ENCODE measurements at regions not wholly inside any gene's neighbourhood (a gene's known extent, or its start where the extent isn't known, plus 50 kb on each side); places are given as distances from the start of the nearest gene placed in this dataset.

DNA sequence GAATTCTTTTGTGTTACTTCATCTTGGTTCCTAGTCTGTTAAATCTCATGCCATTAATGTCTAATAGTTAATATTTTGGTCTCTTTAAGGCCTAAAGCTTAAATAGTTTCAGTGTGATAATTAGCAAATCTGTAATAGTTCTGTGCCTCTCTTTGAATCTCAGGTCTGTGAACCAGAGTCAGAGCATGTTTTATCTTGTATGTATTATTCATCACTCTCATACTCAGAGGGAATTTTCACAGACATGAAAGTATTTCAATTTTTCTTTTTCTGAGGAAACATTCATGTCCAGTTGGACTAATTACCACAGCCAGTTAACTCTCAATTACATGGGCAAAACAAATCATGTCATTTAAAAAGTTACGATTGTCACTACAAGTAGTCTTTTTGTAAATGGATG is 931.9 kb upstream of the SLC39A10 start:
- DNase-seq (ENCODE audit: low read depth), result no peak
- TF ChIP-seq, protein P1, sequence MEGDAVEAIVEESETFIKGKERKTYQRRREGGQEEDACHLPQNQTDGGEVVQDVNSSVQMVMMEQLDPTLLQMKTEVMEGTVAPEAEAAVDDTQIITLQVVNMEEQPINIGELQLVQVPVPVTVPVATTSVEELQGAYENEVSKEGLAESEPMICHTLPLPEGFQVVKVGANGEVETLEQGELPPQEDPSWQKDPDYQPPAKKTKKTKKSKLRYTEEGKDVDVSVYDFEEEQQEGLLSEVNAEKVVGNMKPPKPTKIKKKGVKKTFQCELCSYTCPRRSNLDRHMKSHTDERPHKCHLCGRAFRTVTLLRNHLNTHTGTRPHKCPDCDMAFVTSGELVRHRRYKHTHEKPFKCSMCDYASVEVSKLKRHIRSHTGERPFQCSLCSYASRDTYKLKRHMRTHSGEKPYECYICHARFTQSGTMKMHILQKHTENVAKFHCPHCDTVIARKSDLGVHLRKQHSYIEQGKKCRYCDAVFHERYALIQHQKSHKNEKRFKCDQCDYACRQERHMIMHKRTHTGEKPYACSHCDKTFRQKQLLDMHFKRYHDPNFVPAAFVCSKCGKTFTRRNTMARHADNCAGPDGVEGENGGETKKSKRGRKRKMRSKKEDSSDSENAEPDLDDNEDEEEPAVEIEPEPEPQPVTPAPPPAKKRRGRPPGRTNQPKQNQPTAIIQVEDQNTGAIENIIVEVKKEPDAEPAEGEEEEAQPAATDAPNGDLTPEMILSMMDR (conservative IDR thresholded peaks at IDR 0.05; ENCODE audit: low read length), result no peak
- H3K4me3 ChIP-seq (ENCODE audit: low read length), result no peak overlapping the region

DNA sequence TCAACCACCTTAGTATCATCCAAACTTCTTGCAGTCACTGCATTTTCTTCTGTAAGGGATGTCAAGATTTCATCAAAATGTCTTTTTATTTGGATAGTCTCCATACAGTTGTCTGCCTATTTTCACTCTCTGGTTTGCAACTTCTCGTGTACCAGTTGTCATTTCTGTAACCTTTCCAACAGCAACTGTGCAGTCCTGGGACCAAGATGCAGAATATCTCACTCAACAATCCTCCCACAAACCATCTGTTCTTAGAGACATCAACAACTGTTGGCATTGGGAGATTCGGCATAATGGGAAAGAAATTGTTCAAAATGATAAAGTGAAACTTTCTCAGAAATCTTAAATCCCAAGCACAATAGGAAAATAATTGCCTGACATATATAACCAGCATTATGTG is 933.6 kb upstream of the SLC39A10 start:
- TF ChIP-seq, protein P1 (conservative IDR thresholded peaks at IDR 0.05; ENCODE audit: low read length), result no peak
- H3K4me3 ChIP-seq (ENCODE audit: low read length), result no peak overlapping the region
- no peak for DNase-seq (ENCODE audit: low read depth)

DNA sequence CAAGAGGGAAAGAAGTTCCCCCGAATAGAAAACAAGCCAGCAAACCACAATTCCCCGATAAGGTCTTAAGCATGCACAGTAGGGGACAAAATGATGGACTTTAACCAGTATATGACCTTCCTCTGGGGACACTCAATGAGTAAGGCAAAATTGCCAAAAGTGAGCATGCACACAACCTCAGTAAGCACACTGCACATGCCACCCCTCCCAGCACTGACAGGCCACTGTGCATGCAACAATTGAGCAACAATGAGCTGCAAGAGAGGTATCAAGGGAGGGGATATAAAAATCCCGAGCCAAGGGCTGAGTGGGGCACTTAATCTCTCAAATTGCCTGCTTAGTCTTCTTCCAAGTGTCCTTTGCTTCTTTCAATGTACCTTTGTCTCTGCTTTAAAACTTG is 935.8 kb upstream of the SLC39A10 start:
- DNase-seq (ENCODE audit: low read depth), result no peak
- H3K4me3 ChIP-seq (ENCODE audit: low read length), result no peak overlapping the region
- TF ChIP-seq, protein P1 (conservative IDR thresholded peaks at IDR 0.05; ENCODE audit: low read length), result no peak

DNA sequence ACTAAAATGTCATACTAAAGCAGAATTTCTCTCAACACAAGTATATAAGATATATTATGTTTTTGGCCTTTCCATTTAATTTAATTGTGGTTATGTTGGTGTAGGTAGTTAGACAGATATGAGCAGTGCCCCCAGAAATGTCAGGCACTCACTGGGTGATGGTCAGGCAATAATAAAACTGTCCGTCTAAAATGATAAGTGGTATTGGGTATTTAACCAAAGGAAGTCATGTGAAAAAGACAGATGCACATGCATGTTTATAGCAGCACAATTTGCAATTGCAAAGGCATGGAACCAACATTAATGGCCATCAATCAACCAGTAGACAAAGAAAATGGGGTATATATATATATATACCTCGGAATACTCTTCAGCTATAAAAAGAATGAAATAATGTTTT is 936.6 kb upstream of the SLC39A10 start:
- DNase-seq (ENCODE audit: low read depth), result no peak
- H3K4me3 ChIP-seq (ENCODE audit: low read length), result no peak overlapping the region
- TF ChIP-seq, protein P1 (conservative IDR thresholded peaks at IDR 0.05; ENCODE audit: low read length), result no peak

DNA sequence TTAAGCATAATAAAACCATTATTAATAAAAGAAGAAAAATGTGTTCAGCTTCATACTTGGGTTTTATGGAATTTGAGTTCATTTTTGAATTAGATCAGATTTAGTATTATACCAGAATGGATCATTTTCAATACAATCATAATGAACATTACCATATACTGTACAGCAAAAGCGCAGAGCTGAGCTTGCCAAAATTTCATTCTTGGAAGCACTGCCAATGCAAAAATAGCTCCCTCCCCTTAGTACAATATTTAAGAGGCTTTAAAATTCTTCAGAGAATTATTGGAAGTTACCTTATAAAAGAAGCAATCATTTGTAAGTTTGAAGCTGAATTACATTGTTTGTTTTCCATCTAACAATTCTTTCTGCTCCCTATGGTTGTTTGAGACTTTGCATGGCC is 938.1 kb upstream of the SLC39A10 start:
- TF ChIP-seq, protein P1 (conservative IDR thresholded peaks at IDR 0.05; ENCODE audit: low read length), result no peak
- no peak for DNase-seq (ENCODE audit: low read depth)
- H3K4me3 ChIP-seq (ENCODE audit: low read length), result no peak overlapping the region

DNA sequence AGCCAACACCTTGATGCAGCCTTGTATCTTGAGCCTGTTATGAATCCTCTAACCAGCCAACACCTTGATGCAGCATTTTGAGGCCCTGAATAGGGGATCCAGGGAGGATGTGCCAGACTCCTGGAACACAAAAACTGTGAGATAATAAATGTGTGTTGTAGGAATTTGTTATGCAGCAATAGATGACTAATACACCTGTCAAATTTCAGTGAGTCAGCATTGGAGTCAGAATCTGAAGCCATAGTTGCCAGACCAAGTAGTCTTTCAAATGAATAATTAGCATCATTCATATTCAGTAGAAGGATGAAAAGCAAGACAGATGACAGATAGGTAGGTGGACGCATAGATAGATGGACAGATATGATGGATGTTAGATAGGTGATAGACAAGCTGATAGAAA is 942.5 kb upstream of the SLC39A10 start:
- H3K4me3 ChIP-seq (ENCODE audit: low read length), result no peak overlapping the region
- DNase-seq (ENCODE audit: low read depth), result no peak
- TF ChIP-seq, protein P1 (conservative IDR thresholded peaks at IDR 0.05; ENCODE audit: low read length), result no peak

DNA sequence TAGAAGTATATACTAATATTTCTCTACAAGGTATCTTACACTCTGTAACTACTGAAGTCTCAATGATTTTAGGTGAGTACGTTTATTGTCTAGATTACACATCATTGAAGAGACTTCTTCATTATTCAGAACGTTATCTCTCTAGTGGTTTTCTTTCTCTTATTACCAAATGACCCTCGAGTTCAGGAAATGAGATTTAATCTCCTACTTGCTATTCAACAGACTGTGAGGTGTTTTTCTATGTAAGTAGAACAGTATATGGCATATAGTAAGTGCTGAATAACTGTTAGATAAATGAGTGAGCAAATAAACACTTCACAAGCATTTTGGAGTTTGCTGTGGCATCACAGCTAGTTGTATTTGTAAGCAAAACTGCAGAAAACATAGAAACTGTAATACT is 947.2 kb upstream of the SLC39A10 start:
- TF ChIP-seq, protein P1 (conservative IDR thresholded peaks at IDR 0.05; ENCODE audit: low read length), result no peak
- no peak overlapping the region for H3K4me3 ChIP-seq (ENCODE audit: low read length)
- no peak for DNase-seq (ENCODE audit: low read depth)
